OCI-LY1 (cell line): ENCODE measurements at regions not wholly inside any gene's neighbourhood (a gene's known extent, or its start where the extent isn't known, plus 50 kb on each side); places are given as distances from the start of the nearest gene placed in this dataset.
"Not testable (repeated sequence)": the region's sequence is repeated elsewhere in the genome, so short reads cannot be mapped to it uniquely, and the experiment has no call there.

Experiments
- CTCF ChIP-seq: fragments of 200-600 bp; sonication (generic), shearing (Covaris generic); IDR thresholded peaks from 2 replicates; pipeline ENCODE4 v1.5.1; 2017; ENCODE audit warnings: mild to moderate bottlenecking, antibody characterized with exemption, low read length, moderate library complexity, mixed read lengths
- EZH2 ChIP-seq: fragments of 200-600 bp; sonication (generic), shearing (Covaris generic); IDR thresholded peaks from 2 replicates; pipeline ENCODE4 v1.8.0; 2017; ENCODE audit warnings: borderline replicate concordance, mixed run types, mild to moderate bottlenecking, antibody characterized with exemption, low read length, moderate library complexity, mixed read lengths

DNA sequence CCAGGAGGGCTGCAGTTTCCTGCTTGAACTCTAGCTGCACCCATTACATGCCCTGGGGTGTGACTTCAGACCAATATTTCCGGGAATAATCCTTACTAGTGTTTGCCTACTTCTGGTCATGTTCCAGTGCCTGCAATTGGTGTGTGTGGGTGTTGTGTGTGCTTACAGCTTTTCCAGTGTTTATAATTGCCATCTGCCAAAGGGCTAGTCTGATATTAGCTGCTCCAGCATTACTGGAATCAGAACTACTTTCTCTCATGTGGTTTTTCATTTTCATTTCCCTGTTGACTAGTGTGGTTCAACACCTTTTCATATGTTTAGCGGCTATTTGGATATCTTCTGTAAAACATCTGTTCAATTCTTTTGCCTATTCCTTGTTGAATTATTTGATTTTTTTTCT, 132.9 kb downstream of the TMEM121 start:
- TF ChIP-seq EZH2, CTCF: not testable (repeated sequence)
